Osteocyte (in vitro differentiated cells): ENCODE measurements at regions not wholly inside any gene's neighbourhood (a gene's known extent, or its start where the extent isn't known, plus 50 kb on each side); places are given as distances from the start of the nearest gene placed in this dataset.

Source experiments
- DNase-seq: peaks from one replicate; pipeline ENCODE4 v3.0.0; 2021; ENCODE audit warnings: mixed read lengths; ENCODE audit not compliant: unreplicated experiment; ENCODE audit errors: extremely low spot score
- H3K27ac Mint-ChIP-seq: one replicate; pipeline ENCODE4 v1.8.0; 2021; ENCODE audit warnings: mild to moderate bottlenecking, mixed read lengths; ENCODE audit not compliant: unreplicated experiment
- H3K27me3 Mint-ChIP-seq: one replicate; pipeline ENCODE4 v1.8.0; 2021; ENCODE audit warnings: mixed read lengths; ENCODE audit not compliant: unreplicated experiment
- H3K36me3 Mint-ChIP-seq: one replicate; pipeline ENCODE4 v1.8.0; 2021; ENCODE audit warnings: mixed read lengths; ENCODE audit not compliant: unreplicated experiment
- H3K4me1 Mint-ChIP-seq: one replicate; pipeline ENCODE4 v1.8.0; 2021; ENCODE audit warnings: mixed read lengths; ENCODE audit not compliant: unreplicated experiment
- H3K4me3 Mint-ChIP-seq: one replicate; pipeline ENCODE4 v1.8.0; 2021; ENCODE audit warnings: mild to moderate bottlenecking, moderate library complexity, mixed read lengths; ENCODE audit not compliant: unreplicated experiment
- H3K9me3 Mint-ChIP-seq: one replicate; pipeline ENCODE4 v1.8.0; 2021; ENCODE audit warnings: mixed read lengths; ENCODE audit not compliant: unreplicated experiment
- CTCF ChIP-seq: fragments of 200-600 bp; sonication (generic); IDR thresholded peaks from 2 replicates; pipeline ENCODE4 v1.5.0; 2021; ENCODE audit warnings: antibody characterized with exemption, mild to moderate bottlenecking, moderate library complexity

DNA sequence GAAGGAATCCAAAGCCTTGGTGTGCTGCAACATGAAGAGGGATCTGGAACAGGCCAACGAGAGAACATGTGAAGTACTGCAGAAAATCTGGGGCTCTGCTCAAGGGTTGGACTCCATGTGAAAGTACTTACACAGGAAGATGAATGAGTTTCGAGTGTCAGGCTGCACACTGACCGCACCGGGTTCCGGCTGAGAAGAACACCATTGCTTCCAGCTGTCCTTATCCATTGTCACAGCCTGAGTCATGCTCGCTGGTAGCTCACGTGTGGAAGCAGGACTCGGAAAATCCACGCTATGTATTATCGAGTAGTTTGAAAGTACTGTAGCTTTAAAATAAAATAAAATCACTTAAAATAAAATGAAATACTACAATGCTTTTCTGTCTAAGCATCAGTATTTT is 50.4 kb upstream of the TBL1X start:
- TF ChIP-seq CTCF, result no peak
- Mint-ChIP-seq H3K4me1 (peaks cover 11% of the 10 kb centered on the region), H3K27me3 (no peaks in the 10 kb centered on the region), H3K36me3 (peaks cover 3% of the 10 kb centered on the region), H3K9me3 (peaks cover 9% of the 10 kb centered on the region), H3K27ac (no peak overlapping the region), H3K4me3 (no peak overlapping the region)
- no peak for DNase-seq
